ENCODE measurements at regions not wholly inside any gene's neighbourhood (a gene's known extent, or its start where the extent isn't known, plus 50 kb on each side); places are given as distances from the start of the nearest gene placed in this dataset.

DNA sequence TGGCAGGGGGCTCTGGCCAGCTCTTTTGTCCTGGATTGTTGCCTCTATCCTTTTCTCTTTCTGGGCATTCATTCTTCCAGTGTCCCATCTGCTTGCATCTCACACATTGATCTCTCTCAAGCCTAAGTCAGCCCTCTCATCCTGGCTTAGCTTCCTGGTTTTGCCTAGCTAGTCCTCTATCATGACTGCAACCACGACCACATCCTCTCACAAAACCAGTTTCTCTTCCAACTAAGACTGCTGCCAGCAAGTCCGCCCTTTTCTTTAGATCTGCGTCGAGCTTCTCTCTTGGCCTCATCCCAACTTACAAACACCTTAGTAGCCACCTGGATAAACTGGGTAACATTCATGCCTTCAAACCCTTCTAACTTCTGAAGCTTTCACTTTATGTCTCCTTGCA is 212.2 kb upstream of the HTR2A start:
- no peak for DNase-seq

DNA sequence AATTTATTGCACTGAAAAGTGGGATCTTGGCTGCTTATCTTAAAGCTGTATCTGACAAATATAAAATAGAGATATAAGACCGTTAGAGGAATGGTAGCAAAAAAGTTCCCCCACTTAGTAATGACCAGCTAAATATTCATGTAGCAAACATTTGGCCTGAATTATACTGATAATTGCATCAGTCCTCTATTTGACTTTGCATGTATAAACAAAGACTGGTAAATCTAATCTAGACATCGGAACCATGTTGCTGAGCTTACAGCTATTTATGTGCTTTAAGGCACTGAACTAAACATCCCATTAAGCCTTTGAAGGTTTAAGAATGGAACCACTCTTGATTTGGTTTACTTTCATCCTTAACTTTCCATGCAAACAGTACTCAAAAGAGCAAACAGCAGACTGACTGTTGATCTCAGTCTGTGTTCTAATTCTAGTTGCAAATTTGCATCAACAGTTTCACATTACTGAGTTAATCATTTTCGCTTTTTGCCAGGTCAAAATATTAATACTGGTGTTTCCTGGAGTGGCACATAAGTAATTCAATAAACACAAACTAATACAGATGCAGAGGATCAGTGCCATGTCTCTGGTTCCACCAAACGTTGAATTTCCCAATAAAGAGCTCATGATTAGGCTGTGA is 203.5 kb upstream of the HTR2A start:
- no peak for DNase-seq

DNA sequence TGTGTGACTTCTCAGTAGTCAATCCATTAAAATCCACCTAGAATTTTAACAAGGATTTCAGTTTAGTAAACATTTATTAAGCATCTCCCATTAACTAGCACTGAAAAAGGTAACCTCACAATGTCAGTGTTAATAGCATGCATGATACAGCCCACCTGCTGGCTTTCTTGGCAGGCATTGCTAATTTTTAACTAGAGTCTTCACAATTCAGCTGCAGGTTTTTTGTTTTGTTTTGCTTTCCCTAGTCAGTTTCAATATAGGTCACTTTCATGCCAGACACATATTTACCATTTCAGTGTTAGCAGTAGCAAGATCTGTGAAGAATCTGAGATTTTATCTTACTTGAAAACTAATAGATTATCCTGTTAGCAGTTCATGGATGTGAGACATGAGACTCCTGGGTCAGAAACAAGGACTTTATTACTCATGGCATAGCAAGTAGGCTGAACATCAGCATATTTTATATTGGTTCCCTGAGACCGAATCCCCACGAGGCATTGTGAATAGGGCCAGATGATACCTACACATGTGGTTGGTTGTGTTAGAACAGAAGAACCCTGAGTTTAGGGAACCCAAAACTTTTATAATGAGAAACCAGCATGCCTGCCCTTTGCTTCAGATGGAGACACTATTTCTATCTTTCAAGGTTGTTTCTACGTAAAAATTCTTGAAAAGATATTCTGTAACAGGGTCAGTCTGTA is 198.0 kb upstream of the HTR2A start:
- no peak for DNase-seq

DNA sequence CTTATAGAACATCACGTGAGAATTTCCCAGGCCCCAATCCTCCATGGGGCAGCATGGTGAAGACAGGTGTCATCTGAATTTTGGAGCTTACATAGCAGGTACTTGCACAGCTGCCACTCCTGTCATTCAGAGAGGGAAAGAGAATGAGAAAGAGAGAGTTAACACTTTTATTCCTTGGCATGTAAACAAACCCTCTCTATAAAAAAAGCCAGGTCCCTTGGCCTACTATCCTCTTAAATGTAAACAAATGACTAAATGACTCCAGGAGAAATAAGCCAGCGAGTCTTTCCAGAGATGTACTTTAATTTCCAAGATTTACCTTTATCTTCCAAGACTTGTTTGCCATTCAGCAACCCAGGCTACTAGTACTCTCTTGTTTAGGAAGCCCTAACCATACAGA is 195.3 kb upstream of the HTR2A start:
- DNase-seq: no peak

DNA sequence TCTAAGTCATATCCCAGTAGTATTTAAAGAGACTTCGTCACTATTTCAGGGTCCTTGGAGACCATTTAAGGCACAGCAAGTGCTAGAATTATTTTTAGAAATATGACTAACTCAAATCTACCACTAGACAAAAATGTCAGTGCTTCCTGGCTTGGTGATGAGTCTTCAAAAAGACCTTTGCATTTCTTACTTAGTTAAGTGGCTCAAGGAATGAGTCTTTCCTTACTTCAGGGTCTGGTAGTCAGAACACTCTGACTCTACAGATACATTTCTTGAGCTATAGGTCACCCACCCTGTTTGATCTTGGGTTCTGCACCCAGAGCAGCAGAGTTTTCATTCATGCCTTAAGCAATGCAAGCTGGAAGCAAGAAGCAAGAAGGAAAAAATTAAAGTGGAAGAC is 191.0 kb upstream of the HTR2A start:
- DNase-seq: no peak

DNA sequence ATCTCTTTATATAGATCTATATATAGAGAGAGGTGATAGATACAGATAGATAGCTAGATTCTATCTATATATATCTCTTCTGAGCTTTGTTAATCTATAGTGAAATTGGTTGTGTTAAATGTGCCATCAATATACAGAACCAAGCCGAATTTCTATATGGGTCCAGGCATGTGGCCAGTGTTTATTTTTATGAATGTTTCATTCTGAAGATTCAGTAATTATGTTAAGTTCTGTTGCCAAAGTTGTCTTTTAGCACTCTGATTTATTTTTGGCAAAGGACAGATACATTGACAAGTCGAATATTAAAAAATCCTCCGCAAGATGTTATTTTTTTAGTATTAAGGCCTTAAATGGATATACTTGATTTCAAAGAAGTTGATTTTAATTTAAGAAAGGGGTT is 190.4 kb upstream of the HTR2A start:
- no peak for DNase-seq

DNA sequence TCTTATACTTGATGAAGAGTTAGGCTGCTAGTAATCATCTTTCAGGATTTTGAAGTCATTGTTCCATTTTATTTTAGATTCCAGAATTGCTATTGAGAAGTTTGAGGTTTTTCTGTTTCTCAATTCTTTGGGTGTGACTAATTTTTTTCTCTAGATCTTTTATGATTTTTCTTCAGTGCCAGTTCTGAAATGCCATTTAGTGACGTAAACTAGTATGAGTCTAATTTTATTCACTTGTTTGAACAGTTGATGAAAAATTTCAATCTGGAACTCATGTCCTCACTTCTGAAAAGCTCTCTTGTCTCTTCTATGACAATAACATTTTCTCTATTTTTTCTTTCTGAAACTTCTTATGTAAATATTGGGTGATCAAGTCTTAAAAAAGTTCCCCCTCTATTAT is 188.5 kb upstream of the HTR2A start:
- no peak for DNase-seq

DNA sequence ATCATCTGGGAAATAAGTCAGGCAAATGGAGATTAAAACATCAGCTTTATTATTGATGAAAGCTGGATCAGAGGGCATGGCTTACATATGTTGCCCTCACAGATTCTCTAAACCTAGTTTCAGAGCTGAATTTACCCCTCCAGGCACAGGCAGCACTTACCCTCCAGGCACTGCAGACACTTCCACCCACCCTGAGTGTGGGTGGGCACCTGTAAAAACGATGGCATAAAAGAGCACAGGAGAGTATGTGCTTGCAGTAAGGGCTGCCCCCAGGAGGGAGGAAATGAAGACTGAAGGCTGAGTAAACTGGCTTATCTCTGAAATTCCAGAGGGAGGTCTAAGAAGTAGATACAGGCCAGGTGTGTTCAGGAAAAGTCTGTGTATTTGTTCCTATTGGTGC is 185.0 kb upstream of the HTR2A start:
- DNase-seq: no peak

DNA sequence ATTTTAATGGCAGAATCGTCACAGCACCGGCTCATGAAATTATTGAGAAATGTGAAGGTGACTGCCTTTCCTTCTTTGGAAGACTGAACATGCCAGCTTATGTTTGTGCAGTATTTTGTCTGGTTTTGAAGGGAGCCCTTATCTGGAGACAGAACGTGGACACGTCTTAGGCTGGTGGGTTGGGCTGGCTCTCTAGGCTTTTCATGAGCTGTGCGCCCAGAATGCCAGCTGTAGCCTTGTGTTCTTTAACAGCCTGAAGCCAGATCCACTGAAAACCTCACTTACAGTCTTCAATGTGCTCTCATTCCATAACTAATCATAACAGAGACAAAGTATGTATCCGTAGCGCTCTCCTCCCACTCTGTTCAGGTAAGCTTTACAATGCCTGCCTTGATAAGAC is 184.4 kb upstream of the HTR2A start:
- no peak for DNase-seq

DNA sequence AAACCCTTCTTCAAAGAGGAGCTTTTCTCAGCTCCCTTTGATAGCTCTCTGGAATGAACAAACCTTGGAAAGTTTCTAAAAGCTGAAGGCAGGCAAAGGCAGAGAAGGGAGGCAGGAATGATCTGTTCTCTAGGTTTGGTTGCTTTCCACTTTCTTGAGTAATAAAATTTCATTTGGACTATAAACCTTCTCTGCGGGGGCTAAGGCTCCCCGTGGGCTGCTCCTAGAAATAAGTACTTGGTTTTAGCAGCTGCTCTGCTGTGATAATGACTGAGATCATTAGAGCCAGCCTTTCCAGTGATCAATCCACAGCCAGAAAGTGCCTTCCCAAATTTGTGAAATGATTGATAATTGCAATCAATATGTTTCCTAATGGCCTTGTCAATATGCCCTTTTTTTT is 183.8 kb upstream of the HTR2A start:
- no peak for DNase-seq

DNA sequence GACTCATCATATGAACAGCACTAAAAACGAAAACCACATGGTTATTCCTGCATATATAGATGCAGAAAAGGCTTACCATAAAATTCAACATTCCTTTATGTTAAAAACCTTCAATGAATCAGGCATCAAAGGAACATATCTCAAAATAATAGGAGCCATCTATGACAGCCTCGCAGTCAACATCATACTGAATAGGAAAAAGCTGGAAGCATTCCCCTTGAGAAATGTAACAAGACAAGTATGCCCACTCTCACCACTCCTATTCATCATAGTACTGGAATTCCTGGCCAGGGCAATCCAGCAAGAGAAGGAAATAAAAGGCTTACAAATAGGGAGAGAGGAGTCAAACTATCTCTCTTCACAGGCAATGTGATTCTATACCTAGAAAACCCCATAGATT is 179.6 kb upstream of the HTR2A start:
- no peak for DNase-seq

DNA sequence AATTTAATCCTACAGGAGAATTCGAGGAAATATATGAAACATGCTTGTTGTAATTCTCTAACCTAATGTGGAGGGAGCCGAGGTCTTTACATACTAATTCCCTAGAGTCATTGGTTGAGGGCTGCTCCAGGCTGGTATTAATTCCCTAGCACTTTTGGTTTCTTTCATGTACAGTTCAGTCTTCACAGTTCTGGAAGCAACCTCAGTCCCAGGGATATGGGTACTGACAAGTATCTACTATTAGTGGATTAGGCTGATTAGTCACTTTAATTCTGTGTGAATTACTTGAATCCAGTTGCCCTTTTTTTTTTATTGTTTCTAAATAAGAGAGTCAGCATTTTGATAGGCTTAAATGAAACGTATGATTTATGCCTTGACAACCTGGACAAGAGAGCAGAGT is 172.3 kb upstream of the HTR2A start:
- DNase-seq: no peak

DNA sequence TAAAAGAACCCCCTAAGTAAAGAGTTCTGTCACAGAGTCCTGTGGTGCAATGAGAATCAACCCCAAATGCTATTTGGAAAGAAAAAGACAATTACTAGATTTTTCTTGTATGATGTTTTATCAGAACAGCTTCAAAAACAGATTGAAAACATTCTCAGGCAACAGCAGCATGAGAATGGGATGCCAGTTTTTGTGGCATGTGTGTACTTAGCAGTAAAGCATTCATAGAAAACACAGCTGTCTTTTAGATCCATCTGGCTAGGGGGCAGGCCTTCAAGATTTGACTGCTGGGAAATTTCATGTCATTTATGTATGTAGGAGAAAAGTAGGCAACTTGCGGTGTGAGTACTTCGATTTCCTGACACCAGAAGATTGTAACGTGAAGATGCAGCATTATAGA is 170.5 kb upstream of the HTR2A start:
- no peak for DNase-seq

DNA sequence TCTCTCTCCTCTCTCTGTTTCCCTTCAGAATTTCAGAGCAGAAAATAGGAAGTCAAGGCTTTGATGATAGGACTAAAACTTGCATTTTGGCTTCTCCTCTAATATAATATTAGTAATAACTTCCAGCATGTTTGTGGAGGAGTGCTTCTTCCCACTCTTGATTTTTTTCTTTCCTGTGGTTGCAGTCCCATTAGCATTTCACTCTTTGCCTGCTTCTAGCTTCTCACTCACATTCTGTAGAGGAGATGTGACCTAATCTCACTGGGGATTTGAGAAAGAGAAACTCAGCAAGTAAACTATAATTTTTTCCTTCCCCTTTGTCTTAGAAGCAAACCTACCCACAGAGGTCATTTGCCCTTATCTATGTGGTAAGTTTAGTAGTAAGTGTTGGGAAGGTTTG is 169.4 kb upstream of the HTR2A start:
- no peak for DNase-seq

DNA sequence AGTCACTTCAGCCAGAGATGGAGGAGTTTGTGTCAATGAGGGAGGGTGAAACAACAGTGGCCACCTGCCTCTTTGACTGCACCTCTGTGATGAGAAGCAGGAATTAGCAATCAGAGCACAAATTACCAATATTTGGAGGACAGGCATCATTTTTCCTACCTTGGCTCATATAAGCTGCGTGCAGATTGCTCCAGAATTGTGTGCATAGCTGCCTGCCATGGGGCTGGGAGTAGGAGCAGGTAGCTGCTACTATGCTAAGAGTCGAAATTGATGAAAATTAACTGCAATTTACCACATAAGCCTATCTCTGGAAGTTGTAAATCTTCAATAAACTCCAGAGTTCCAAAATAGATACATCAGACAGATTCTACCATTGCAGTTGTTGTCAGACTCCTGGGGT is 167.5 kb upstream of the HTR2A start:
- DNase-seq: no peak

DNA sequence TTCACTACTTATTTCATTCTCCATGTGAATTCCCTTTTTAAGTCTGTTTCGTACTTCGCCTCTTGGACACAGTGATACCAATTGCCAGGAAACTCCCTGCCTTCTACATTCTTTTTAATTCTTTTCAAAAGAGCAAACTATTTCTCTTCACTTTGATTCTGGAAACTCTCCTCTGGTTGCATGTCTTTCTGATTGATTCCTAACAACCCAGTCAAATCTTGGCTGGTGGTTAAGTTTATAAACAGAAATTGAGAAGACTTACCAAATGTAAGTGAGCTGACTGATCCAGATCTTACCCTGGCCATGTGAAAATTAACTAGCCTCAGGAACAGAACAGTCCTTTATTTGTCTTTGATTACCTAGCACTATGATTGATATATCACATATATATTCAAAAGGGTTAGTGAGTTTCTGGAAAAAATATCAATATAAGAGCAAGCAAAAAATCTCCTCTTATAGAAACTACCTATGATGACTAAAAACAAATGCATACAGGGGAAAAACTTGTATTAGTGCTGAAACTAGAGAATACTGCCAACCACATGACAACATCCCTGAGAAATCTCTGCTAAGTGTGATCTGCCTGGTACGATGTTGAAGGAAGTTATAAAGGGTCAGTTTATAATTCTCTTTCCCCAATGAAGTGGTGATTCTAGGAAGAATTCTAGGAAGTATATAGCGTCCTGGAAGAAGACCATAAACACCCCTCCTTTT is 152.6 kb upstream of the HTR2A start:
- DNase-seq: no peak

DNA sequence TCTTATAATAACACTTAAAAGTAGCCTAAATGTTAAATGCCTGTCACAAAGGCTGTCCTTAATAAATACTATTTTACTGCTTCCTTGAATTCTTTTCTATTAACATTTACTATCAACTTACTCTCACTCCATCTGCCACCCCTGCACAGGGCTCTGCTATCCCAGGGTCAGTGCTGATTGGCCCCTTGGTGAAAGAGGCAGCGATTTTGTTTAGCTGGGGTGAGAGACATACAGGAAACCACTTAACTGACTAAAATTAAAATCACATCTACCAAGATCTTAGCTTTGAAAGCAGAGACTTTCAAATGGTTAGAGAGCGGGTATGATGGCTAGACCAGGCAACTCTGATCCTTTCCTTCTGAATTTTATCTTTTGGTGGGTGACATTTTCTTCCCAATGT is 149.9 kb upstream of the HTR2A start:
- DNase-seq: no peak

DNA sequence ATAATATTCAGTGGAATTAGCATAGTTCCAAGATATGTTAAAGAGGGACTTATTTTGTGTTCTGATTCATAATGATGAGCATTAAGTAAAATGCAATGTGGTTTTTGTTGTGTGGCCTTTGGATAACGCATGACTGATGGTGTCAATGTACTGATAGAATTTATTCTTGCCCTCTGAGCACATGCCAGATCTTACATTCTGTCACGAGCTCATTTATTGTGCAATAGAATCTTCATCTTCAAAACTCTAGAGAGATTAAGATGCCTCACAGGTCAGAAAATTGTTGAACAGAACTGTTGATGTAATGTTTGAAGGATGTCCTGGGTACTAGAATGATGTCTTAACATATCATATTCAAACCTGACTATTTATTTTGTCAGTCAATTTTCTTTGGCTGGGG is 148.0 kb upstream of the HTR2A start:
- DNase-seq: no peak

DNA sequence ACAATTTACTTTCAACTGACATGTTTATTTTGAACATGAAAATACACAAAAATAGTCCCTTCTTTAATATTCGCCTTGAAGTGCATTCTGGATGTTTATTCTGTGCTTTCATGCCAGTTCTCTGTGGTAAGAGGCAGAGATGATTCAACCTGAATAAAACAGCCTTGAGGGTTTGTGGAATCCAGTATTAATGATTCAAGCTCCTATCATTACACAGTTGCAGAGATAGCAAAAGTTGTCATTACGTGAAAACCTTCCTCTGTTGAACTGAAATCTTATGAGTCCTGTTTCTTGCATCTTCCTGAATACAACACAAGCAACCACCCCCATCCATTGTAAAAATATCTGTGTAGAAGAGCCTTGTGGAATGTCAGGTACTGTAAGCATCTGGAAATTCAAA is 142.3 kb upstream of the HTR2A start:
- DNase-seq: no peak

DNA sequence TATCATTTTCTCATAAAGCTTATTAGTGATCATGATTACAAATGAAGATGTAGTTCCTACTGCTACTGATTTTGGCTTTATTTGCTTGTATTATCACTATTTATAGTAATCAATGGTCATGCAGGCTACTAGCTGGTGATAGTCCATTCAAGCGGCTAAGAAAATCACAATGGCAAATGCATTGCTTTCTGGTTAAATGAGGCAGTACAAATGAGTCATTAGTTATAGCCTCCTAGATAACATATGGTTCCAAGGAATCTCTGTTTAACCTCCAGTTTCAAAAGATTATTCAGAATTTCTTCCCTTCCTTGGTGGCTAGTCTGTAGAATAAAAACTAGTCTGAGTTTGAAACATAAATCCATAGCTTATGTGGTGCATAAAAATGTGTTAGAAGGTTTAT is 141.3 kb upstream of the HTR2A start:
- no peak for DNase-seq

DNA sequence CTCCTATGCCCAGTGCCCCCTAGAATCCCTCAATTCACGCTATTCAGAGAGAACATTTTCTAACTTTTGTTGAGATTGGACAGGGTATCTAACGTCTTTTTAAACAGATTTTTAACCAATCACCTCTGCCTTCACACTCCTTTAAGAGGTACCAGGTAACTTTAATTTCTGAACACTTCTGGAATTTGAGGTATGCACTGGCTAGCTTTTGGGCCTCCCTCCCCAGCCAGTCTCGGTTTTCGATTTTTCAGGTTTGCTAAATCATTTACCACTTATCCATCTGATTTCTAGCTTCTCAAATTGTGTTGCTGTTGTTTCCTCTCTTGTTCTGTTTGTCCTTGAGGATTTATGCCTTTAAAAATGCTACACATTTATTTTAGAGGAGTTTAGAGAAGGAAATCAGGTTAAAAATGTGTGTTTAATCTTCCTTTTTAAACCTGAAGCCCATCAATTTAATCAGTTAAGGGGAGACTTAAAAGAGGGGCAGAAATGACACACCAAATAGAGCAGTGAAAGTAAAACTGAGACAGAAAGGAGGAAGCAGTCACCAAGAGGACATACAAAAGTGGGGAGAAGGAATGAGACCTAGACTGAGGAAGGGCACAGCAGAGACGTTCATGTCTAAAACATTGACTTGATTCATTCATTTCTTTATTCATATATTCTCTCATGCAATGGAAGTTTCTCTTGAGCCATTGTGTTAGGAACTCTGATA is 139.6 kb upstream of the HTR2A start:
- no peak for DNase-seq

DNA sequence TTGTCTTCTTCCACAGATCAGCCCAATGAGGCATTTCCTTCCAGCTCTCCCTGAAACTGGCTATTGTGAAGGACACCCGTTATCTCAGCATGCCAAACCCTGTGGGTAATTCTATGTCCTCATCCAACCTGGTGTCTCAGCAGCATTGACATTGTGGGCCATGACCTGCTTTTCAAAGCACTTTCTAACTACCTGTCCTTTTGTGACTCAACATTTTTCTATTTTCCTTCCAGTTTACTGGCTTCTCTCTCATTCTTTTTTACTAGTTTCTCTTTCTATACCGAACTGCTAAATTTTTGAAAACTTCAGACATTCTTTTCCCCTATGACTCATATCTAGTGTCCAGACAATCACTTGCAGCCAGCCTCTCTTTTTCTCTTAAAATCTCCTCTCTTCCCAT is 136.4 kb upstream of the HTR2A start:
- no peak for DNase-seq

DNA sequence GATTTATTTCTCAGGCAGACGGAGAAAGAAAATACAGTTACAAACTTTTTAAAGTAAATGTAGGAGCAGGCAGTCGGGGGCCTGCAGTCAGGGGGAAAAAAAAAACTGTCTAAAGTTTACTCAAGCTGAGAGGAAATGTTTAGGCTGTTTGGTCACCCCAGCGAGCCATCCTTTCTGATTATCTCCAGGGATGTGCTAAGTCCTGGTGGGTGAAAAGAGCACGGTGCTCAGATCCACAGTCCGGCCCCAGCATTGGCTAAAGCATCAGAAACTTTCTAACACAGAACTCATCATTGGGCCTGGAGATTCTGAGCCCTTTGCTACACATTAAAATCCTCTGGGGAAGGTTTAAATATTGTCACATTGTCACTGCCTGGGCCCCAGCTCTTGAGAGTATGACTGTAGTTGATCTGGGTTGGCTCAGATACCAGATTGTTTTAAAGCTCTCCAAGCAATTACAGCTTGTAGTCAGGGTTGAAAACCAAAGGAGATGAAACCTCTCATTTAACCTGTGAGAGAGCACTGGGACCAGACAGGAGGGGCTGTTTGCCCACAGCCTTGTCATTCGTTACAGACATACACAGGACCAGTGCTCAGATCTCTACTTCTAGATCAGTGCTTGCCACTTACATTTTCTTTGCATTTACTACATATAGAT is 131.1 kb upstream of the HTR2A start:
- no peak for DNase-seq

All from NCI-H146 (cell line).